GM12878 (cell line): ENCODE measurements at regions not wholly inside any gene's neighbourhood (a gene's known extent, or its start where the extent isn't known, plus 50 kb on each side); places are given as distances from the start of the nearest gene placed in this dataset.

Experiments
- ATAC-seq: fragments of 200-7000 bp; cut with Tn5 transposase; 3 replicates; pipeline ENCODE4 v1.9.1; 2020; ENCODE audit warnings: mild to moderate bottlenecking, moderate library complexity
- BruUV-seq: library from RNA; stranded (reverse); fragments of 400-500 nt; replicated peaks from 2 replicates; lab custom pipeline; 2021; lab: Mats Ljungman, UMichigan
- CTCF ChIA-PET: fragments of 300-600 bp; sonication (Branson Sonifier 250); formaldehyde crosslinking; extraction: SDS; loops from one replicate; lab custom pipeline; 2021; ENCODE audit warnings: inconsistent platforms; lab: Yijun Ruan, JAX
- POLR2A ChIA-PET: fragments of 350-600 bp; formaldehyde crosslinking; extraction: SDS; loops from one replicate; lab custom pipeline; 2021; ENCODE audit warnings: inconsistent platforms; lab: Charles Lee
- RAD21 ChIA-PET: fragments of 300-600 bp; sonication (Branson Sonifier 250); formaldehyde crosslinking; loops from one replicate; lab custom pipeline; 2023; ENCODE audit warnings: antibody characterized with exemption; ENCODE audit not compliant: unreplicated experiment; lab: Charles Lee
- SMC1A ChIA-PET: fragments of 300-600 bp; sonication (Branson Sonifier 250); formaldehyde crosslinking; loops from one replicate; lab custom pipeline; 2023; ENCODE audit not compliant: unreplicated experiment, uncharacterized antibody; lab: Charles Lee
- DNase-seq: peaks from one replicate; pipeline ENCODE4 v3.0.0-alpha.2; 2011; ENCODE audit warnings: low read depth, low spot score
- FAIRE-seq: peaks from 3 replicates; lab custom pipeline; 2011; peaks lifted over from hg19 to GRCh38; lab: Jason Lieb, UNC
- H2AFZ ChIP-seq: 2 replicates; pipeline ENCODE4 v1.6.0; 2011; ENCODE audit warnings: low read depth, low read length, control low read depth; ENCODE audit not compliant: control insufficient read depth
- H3K27ac ChIP-seq: 2 replicates; pipeline ENCODE4 v1.5.1; 2011; ENCODE audit warnings: control low read depth; ENCODE audit not compliant: control insufficient read depth, insufficient read depth
- H3K27me3 ChIP-seq, 2 experiments: replicated peaks in 1 of 2; 2 replicates each; pipeline versions ENCODE4 v1.6.0 to v1.6.1; 2011; ENCODE audit warnings: low read length in 1 of 2; ENCODE audit not compliant: control insufficient read depth in 2 of 2, insufficient read depth in 2 of 2
- H3K36me3 ChIP-seq, 2 experiments: 2 replicates each; pipeline ENCODE4 v1.5.1; 2011; ENCODE audit warnings: low read length in 1 of 2; ENCODE audit not compliant: control insufficient read depth in 2 of 2, insufficient read depth in 2 of 2
- H3K4me1 ChIP-seq: 2 replicates; pipeline ENCODE4 v1.6.1; 2011; ENCODE audit warnings: mild to moderate bottlenecking, low read length, moderate library complexity, mixed read lengths; ENCODE audit not compliant: control insufficient read depth, insufficient read depth
- H3K4me2 ChIP-seq: 2 replicates; pipeline ENCODE4 v1.6.0; 2011; ENCODE audit warnings: control low read depth; ENCODE audit not compliant: control insufficient read depth, insufficient read depth
- H3K4me3 ChIP-seq: fragments of 200-600 bp; sonication (generic); 2 replicates; pipeline ENCODE4 v1.5.1; 2016
- H3K79me2 ChIP-seq: 2 replicates; pipeline ENCODE4 v1.6.0; 2011; ENCODE audit warnings: low read length; ENCODE audit not compliant: control insufficient read depth, insufficient read depth
- H3K9ac ChIP-seq: 2 replicates; pipeline ENCODE4 v1.8.0; 2011; ENCODE audit warnings: low read length, control low read depth, mixed read lengths; ENCODE audit not compliant: control insufficient read depth, insufficient read depth
- H3K9me3 ChIP-seq: replicated peaks from 3 replicates; pipeline ENCODE4 v1.5.1; 2011; ENCODE audit warnings: mild to moderate bottlenecking, low read length; ENCODE audit not compliant: control insufficient read depth, insufficient read depth
- H4K20me1 ChIP-seq: 2 replicates; pipeline ENCODE4 v1.6.0; 2011; ENCODE audit not compliant: control insufficient read depth, insufficient read depth
- IRF4 ChIP-seq: IDR thresholded peaks from 2 replicates; pipeline ENCODE4 v1.6.1; 2011; ENCODE audit warnings: low read depth, low read length
- KLF5 ChIP-seq: fragments of 450-650 bp; IDR thresholded peaks from 2 replicates; pipeline ENCODE4 v1.6.1; 2014; ENCODE audit warnings: mild to moderate bottlenecking; ENCODE audit not compliant: partially characterized antibody
- RAD21 ChIP-seq: IDR thresholded peaks from 2 replicates; pipeline ENCODE4 v1.6.1; 2011; ENCODE audit warnings: mild to moderate bottlenecking, low read depth, low read length, moderate library complexity; ENCODE audit not compliant: insufficient read depth
- SMAD5 ChIP-seq: IDR thresholded peaks from 2 replicates; pipeline ENCODE4 v1.6.1; 2016; ENCODE audit warnings: antibody characterized with exemption, low read depth
- SMC3 ChIP-seq: IDR thresholded peaks from 2 replicates; pipeline ENCODE4 v1.6.1; 2011; ENCODE audit warnings: low read length, improper control_type of control experiment, borderline replicate concordance
- STAT1 ChIP-seq: fragments of 450-650 bp; conservative IDR thresholded peaks from 2 replicates; pipeline ENCODE4 v1.6.1; 2014; ENCODE audit warnings: antibody characterized with exemption, mild to moderate bottlenecking
- ZNF384 ChIP-seq: IDR thresholded peaks from 2 replicates; pipeline ENCODE4 v1.6.1; 2012; ENCODE audit warnings: low read depth, mild to moderate bottlenecking, low read length, improper control_type of control experiment, borderline replicate concordance
- WGBS: methylation state at CpG from one replicate; pipeline ENCODE4 v1.1.6; 2016; ENCODE audit warnings: low lambda C conversion rate; ENCODE audit not compliant: insufficient replicate concordance, insufficient coverage; ENCODE audit errors: missing lambda C conversion rate; 5-methylcytosine and 5-hydroxymethylcytosine counted together
- in situ Hi-C: fragments of 300-500 bp; cut with MboI; formaldehyde crosslinking; loops from 9 replicates; pipeline ENCODE4 v1.14.3; 2018; ENCODE audit warnings: mixed read lengths
- intact Hi-C: fragments of 100-400 bp; cut with micrococcal nuclease; formaldehyde crosslinking; loops from one replicate; pipeline ENCODE4 v1.14.2; 2022; ENCODE audit not compliant: unreplicated experiment
- TF ChIP-seq, protein P1 (sequence below): IDR thresholded peaks from 2 replicates; pipeline ENCODE4 v1.6.1; 2012; ENCODE audit warnings: low read depth, low read length, improper control_type of control experiment
- TF ChIP-seq, protein P2 (sequence below), 3 experiments: IDR thresholded peaks in 2 of 3; conservative IDR thresholded peaks in 1 of 3; 2 replicates each; pipeline ENCODE4 v1.5.1; 2011; ENCODE audit warnings: low read depth in 3 of 3, low read length in 3 of 3, mild to moderate bottlenecking in 3 of 3, control low read depth in 2 of 3, moderate library complexity in 2 of 3, inconsistent platforms in 1 of 3, mixed read lengths in 1 of 3; ENCODE audit not compliant: control insufficient read depth in 2 of 3, insufficient read depth in 1 of 3; ENCODE audit errors: extremely low read depth in 1 of 3
- TF ChIP-seq, protein P3 (sequence below): IDR thresholded peaks from 2 replicates; pipeline ENCODE4 v1.6.1; 2011; ENCODE audit warnings: borderline replicate concordance, low read depth, mild to moderate bottlenecking, moderate library complexity, low read length; ENCODE audit not compliant: insufficient read depth, poor library complexity, severe bottlenecking

DNA sequence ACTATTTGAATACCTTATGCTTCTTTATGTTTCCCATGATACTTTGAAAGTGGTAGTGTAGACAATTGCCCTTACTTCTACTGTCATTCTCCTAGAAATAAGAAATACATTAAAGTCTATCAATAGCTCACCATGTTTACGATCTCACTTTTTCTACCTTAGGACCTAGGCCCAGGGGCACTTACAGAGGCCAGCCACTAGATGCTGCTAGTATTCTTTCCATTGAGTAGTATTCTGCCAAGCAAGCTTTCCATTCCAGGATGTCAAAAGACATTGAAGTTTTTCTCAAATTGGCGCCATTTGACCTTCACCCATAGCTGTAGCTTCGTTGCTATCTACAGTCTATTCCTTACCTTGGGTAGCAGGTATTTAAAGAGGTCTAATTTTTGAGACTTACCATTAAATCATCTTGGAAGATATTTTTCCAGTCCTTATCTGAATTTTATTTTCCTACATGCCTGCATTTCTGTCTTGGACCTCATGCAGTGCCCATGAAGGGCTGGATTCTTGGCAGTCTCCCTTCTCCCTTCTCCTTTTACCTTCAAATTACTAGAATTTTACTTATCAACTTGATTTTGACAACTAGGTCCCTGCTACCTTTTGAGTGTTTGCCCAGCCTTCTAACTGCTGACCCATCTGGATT lies 246.0 kb upstream of the NUDT12 start:
- ChIA-PET CTCF (interaction anchor here (0.6 to 5.9 kb wide), 32 partner anchors 8 to 992 kb away, joined by 3 to 83 read pairs (median 3); no protein-coding TSS in a partner anchor), RAD21 (interaction anchor here (1.1 to 5.8 kb wide), 9 partner anchors 21 to 992 kb away, joined by 4 to 78 read pairs (median 6); no protein-coding TSS in a partner anchor), POLR2A (no interaction called here), SMC1A (interaction anchor here (0.7 to 5.2 kb wide), 20 partner anchors 9 to 992 kb away, joined by 3 to 66 read pairs (median 4); no protein-coding TSS in a partner anchor)
- Histone ChIP-seq H3K9ac (no peak overlapping the region), H3K9me3 (no peaks in the 10 kb centered on the region), H3K4me3 (no peak overlapping the region), H3K27ac (no peak overlapping the region), H3K27me3 (no peaks in the 10 kb centered on the region), H3K36me3 (no peaks in the 10 kb centered on the region), H3K4me2 (no peak overlapping the region), H3K79me2 (no peaks in the 10 kb centered on the region), H4K20me1 (no peaks in the 10 kb centered on the region), H2AFZ (no peak overlapping the region), H3K4me1 (no peaks in the 10 kb centered on the region)
- 21% methylated on average over 3 of the region's 3 CpGs for WGBS
- TF ChIP-seq, protein P1, sequence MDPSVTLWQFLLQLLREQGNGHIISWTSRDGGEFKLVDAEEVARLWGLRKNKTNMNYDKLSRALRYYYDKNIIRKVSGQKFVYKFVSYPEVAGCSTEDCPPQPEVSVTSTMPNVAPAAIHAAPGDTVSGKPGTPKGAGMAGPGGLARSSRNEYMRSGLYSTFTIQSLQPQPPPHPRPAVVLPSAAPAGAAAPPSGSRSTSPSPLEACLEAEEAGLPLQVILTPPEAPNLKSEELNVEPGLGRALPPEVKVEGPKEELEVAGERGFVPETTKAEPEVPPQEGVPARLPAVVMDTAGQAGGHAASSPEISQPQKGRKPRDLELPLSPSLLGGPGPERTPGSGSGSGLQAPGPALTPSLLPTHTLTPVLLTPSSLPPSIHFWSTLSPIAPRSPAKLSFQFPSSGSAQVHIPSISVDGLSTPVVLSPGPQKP, result no peak
- TF ChIP-seq RAD21, result peak; percentile 87
- TF ChIP-seq, protein P2, sequence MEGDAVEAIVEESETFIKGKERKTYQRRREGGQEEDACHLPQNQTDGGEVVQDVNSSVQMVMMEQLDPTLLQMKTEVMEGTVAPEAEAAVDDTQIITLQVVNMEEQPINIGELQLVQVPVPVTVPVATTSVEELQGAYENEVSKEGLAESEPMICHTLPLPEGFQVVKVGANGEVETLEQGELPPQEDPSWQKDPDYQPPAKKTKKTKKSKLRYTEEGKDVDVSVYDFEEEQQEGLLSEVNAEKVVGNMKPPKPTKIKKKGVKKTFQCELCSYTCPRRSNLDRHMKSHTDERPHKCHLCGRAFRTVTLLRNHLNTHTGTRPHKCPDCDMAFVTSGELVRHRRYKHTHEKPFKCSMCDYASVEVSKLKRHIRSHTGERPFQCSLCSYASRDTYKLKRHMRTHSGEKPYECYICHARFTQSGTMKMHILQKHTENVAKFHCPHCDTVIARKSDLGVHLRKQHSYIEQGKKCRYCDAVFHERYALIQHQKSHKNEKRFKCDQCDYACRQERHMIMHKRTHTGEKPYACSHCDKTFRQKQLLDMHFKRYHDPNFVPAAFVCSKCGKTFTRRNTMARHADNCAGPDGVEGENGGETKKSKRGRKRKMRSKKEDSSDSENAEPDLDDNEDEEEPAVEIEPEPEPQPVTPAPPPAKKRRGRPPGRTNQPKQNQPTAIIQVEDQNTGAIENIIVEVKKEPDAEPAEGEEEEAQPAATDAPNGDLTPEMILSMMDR (IDR thresholded peaks at IDR 0.05 in 2 of 3, conservative IDR thresholded peaks at IDR 0.05 in 1 of 3; ENCODE audit: control insufficient read depth in 2 of 3, extremely low read depth in 1 of 3, insufficient read depth in 1 of 3, low read depth in 3 of 3, low read length in 3 of 3), result peak; percentile 82 to 92 (median 85)
- no peak for TF ChIP-seq SMAD5
- no peak for TF ChIP-seq STAT1
- TF ChIP-seq ZNF384, result no peak
- TF ChIP-seq, protein P3, sequence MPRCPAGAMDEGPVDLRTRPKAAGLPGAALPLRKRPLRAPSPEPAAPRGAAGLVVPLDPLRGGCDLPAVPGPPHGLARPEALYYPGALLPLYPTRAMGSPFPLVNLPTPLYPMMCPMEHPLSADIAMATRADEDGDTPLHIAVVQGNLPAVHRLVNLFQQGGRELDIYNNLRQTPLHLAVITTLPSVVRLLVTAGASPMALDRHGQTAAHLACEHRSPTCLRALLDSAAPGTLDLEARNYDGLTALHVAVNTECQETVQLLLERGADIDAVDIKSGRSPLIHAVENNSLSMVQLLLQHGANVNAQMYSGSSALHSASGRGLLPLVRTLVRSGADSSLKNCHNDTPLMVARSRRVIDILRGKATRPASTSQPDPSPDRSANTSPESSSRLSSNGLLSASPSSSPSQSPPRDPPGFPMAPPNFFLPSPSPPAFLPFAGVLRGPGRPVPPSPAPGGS, result no peak
- TF ChIP-seq IRF4, result no peak
- TF ChIP-seq SMC3, result peak; percentile 81
- TF ChIP-seq KLF5, result no peak
- DNase-seq (no peak), FAIRE-seq (no peak), ATAC-seq (peak; percentile 95)
- in situ Hi-C loops (loop anchor here (5.0 kb wide), 1 partner anchor 374 kb away; no protein-coding TSS in a partner anchor), intact Hi-C loops (loop anchor here (1.0 to 5.0 kb wide), 3 partner anchors 221 to 604 kb away; no protein-coding TSS in a partner anchor)
- BruUV-seq, result no TSS peak
